HL-60 (cell line): ENCODE measurements at regions not wholly inside any gene's neighbourhood (a gene's known extent, or its start where the extent isn't known, plus 50 kb on each side); places are given as distances from the start of the nearest gene placed in this dataset.

Experiments
- POLR2AphosphoS5 ChIP-seq: IDR thresholded peaks from 2 replicates; pipeline ENCODE4 v1.6.1; 2012; ENCODE audit warnings: low read depth
- TF ChIP-seq, protein P1 (sequence below): IDR thresholded peaks from one replicate; pipeline ENCODE4 v1.5.1; 2011; ENCODE audit warnings: low read length, control low read depth, inconsistent platforms; ENCODE audit not compliant: insufficient read depth

DNA sequence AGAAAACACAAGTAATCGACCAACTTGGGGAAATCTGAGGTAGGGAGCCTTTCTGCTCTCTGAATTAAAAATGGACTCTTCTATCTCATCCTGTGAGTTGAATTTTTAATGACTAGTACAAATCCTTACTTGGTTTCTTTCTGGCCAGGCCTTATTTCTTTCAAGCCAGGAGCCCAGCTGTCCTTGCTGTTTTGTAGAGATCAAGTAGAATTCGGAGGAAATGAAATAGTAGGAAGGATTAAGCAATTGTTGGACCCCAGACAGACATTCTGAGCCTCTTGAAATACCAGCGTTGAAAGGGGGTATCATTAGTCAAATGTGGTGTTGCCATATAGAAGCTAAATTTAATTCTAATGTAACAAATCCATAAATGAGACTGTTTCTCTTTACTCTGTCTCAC is 53.7 kb upstream of the SMIM15 start:
- TF ChIP-seq POLR2AphosphoS5: no peak
- TF ChIP-seq, protein P1, sequence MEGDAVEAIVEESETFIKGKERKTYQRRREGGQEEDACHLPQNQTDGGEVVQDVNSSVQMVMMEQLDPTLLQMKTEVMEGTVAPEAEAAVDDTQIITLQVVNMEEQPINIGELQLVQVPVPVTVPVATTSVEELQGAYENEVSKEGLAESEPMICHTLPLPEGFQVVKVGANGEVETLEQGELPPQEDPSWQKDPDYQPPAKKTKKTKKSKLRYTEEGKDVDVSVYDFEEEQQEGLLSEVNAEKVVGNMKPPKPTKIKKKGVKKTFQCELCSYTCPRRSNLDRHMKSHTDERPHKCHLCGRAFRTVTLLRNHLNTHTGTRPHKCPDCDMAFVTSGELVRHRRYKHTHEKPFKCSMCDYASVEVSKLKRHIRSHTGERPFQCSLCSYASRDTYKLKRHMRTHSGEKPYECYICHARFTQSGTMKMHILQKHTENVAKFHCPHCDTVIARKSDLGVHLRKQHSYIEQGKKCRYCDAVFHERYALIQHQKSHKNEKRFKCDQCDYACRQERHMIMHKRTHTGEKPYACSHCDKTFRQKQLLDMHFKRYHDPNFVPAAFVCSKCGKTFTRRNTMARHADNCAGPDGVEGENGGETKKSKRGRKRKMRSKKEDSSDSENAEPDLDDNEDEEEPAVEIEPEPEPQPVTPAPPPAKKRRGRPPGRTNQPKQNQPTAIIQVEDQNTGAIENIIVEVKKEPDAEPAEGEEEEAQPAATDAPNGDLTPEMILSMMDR: no peak
